HepG2 (cell line): ENCODE measurements at regions not wholly inside any gene's neighbourhood (a gene's known extent, or its start where the extent isn't known, plus 50 kb on each side); places are given as distances from the start of the nearest gene placed in this dataset.

Source experiments
- ATAC-seq: fragments of 200-7000 bp; cut with Tn5 transposase; 3 replicates; pipeline ENCODE4 v1.9.1; 2020; ENCODE audit warnings: mild to moderate bottlenecking, moderate library complexity
- BruUV-seq: library from RNA; stranded (reverse); fragments of 400-500 nt; replicated peaks from 2 replicates; lab custom pipeline; 2021; lab: Mats Ljungman, UMichigan
- CTCF ChIA-PET: fragments of 300-600 bp; formaldehyde crosslinking; extraction: SDS; loops from one replicate; lab custom pipeline; 2021; ENCODE audit warnings: low total read pairs, inconsistent platforms, low intra/inter-chr PET ratio; lab: Yijun Ruan, JAX
- POLR2A ChIA-PET: fragments of 350-600 bp; sonication (Branson Sonifier 250); formaldehyde crosslinking; loops from one replicate; lab custom pipeline; 2020; ENCODE audit warnings: antibody characterized with exemption, inconsistent platforms; lab: Yijun Ruan, JAX
- DNase-seq: peaks from one replicate; pipeline ENCODE4 v3.0.0-alpha.2; 2015; ENCODE audit warnings: low spot score
- FAIRE-seq: peaks from 3 replicates; lab custom pipeline; 2011; peaks lifted over from hg19 to GRCh38; lab: Jason Lieb, UNC
- H2AFZ ChIP-seq: one replicate; pipeline ENCODE4 v1.6.1; 2011; ENCODE audit warnings: low read length, inconsistent platforms
- H3K27ac ChIP-seq: fragments of 300-600 bp; 3 replicates; pipeline ENCODE4 v1.8.0; 2011; ENCODE audit warnings: mixed run types, mild to moderate bottlenecking, mixed read lengths, low read length, inconsistent platforms; ENCODE audit not compliant: insufficient read depth; ENCODE audit errors: extremely low read length
- H3K27me3 ChIP-seq, 2 experiments: fragments of 200-600 bp in 1 of 2; 2 replicates in 1 of 2; 3 replicates in 1 of 2; pipeline versions ENCODE4 v1.6.0 to v1.8.0; 2011; ENCODE audit warnings: low read length in 2 of 2, mild to moderate bottlenecking in 2 of 2, moderate library complexity in 2 of 2, inconsistent platforms in 1 of 2; ENCODE audit not compliant: insufficient read depth in 2 of 2, control insufficient read depth in 1 of 2
- H3K36me3 ChIP-seq, 2 experiments: fragments of 200-600 bp in 1 of 2; replicated peaks in 1 of 2; 2 replicates in 1 of 2; 3 replicates in 1 of 2; pipeline versions ENCODE4 v1.5.1 to v1.8.0; 2011; ENCODE audit warnings: low read length in 2 of 2, inconsistent platforms in 1 of 2; ENCODE audit not compliant: insufficient read depth in 2 of 2, control insufficient read depth in 1 of 2
- H3K4me1 ChIP-seq: 2 replicates; pipeline ENCODE4 v1.5.1; 2012; ENCODE audit warnings: low read length, inconsistent platforms; ENCODE audit not compliant: insufficient read depth
- H3K4me2 ChIP-seq: 2 replicates; pipeline ENCODE4 v1.6.0; 2011; ENCODE audit warnings: low read depth, low read length, inconsistent platforms
- H3K4me3 ChIP-seq, 3 experiments: fragments of 200-600 bp in 1 of 3; sonication (generic), shearing (Covaris generic) in 1 of 3; replicated peaks in 1 of 3; 2 replicates each; pipeline ENCODE4 v1.5.1; 2011 to 2016; ENCODE audit warnings: low read length in 3 of 3, inconsistent platforms in 2 of 3, low read depth in 2 of 3, mild to moderate bottlenecking in 2 of 3, control low read depth in 1 of 3, mixed read lengths in 1 of 3; ENCODE audit not compliant: insufficient read depth in 1 of 3
- H3K79me2 ChIP-seq: one replicate; pipeline ENCODE4 v1.6.1; 2011; ENCODE audit warnings: low read length, inconsistent platforms; ENCODE audit not compliant: insufficient read depth
- H3K9ac ChIP-seq: 2 replicates; pipeline ENCODE4 v1.6.0; 2011; ENCODE audit warnings: mild to moderate bottlenecking, low read depth, low read length, inconsistent platforms; ENCODE audit not compliant: insufficient read depth
- H3K9me3 ChIP-seq: 2 replicates; pipeline ENCODE4 v1.5.1; 2012; ENCODE audit warnings: mild to moderate bottlenecking, low read length
- H4K20me1 ChIP-seq: 2 replicates; pipeline ENCODE4 v1.6.0; 2011; ENCODE audit warnings: inconsistent platforms, mild to moderate bottlenecking, low read length, moderate library complexity; ENCODE audit not compliant: insufficient read depth
- KAT8 ChIP-seq: IDR thresholded peaks from 2 replicates; pipeline ENCODE4 v1.6.1; 2016; ENCODE audit warnings: missing genetic modification reagents, missing compliant biosample characterization
- PATZ1 ChIP-seq: sonication (generic); formaldehyde crosslinking; IDR thresholded peaks from 2 replicates; pipeline ENCODE4 v1.4.0; 2020; ENCODE audit warnings: missing genetic modification reagents
- PRDM10 ChIP-seq: sonication (generic); formaldehyde crosslinking; IDR thresholded peaks from 2 replicates; pipeline ENCODE4 v1.4.0; 2020; ENCODE audit warnings: low read depth, missing genetic modification reagents
- WIZ ChIP-seq: sonication (generic); formaldehyde crosslinking; IDR thresholded peaks from 2 replicates; pipeline ENCODE4 v1.5.1; 2020; ENCODE audit warnings: mild to moderate bottlenecking, missing genetic modification reagents
- ZFP1 ChIP-seq: IDR thresholded peaks from 2 replicates; pipeline ENCODE4 v1.6.1; 2016
- ZNF337 ChIP-seq: sonication (generic); formaldehyde crosslinking; IDR thresholded peaks from 2 replicates; pipeline ENCODE4 v1.5.1; 2020; ENCODE audit warnings: missing genetic modification reagents, low read depth, mild to moderate bottlenecking, borderline replicate concordance
- ZNF557 ChIP-seq: sonication (generic); formaldehyde crosslinking; IDR thresholded peaks from 2 replicates; pipeline ENCODE4 v1.4.0; 2020; ENCODE audit warnings: missing genetic modification reagents
- ZNF570 ChIP-seq: sonication (generic); formaldehyde crosslinking; IDR thresholded peaks from 2 replicates; pipeline ENCODE4 v1.4.0; 2020; ENCODE audit warnings: mild to moderate bottlenecking, missing genetic modification reagents, borderline replicate concordance
- ZNF687 ChIP-seq: sonication (generic); formaldehyde crosslinking; IDR thresholded peaks from 2 replicates; pipeline ENCODE4 v1.5.1; 2020; ENCODE audit warnings: mild to moderate bottlenecking, missing genetic modification reagents, moderate library complexity
- WGBS: methylation state at CpG from one replicate; pipeline ENCODE4 v1.1.6; 2017; ENCODE audit warnings: low lambda C conversion rate; 5-methylcytosine and 5-hydroxymethylcytosine counted together
- in situ Hi-C: cut with HindIII; loops from 2 replicates; pipeline ENCODE4 v1.10.0; 2017; ENCODE audit warnings: low pct_unique_long_range_greater_than_20kb; ENCODE audit not compliant: extremely low pct_ligation_motif_present
- intact Hi-C: fragments of 100-400 bp; cut with micrococcal nuclease; formaldehyde crosslinking; loops from one replicate; pipeline ENCODE4 v1.10.0; 2022; ENCODE audit not compliant: unreplicated experiment

- H4K20me1 ChIP-seq: no peaks in the 10 kb centered on the region
- no peak for DNase-seq
- no TSS peak for BruUV-seq
- H3K9me3 ChIP-seq: no peaks in the 10 kb centered on the region
- no peak overlapping the region for H3K27ac ChIP-seq
- no peak overlapping the region for H3K4me3 ChIP-seq
- H3K9ac ChIP-seq: no peak overlapping the region
- no peaks in the 10 kb centered on the region for H3K27me3 ChIP-seq
- no peak for FAIRE-seq
- H3K36me3 ChIP-seq: no peaks in the 10 kb centered on the region; a peak in 1 of 5 replicates
- no peaks in the 10 kb centered on the region for H3K79me2 ChIP-seq
- intact Hi-C loops: no loop called here
- 97% methylated on average over 3 of the region's 3 CpGs for WGBS
- no peak for ATAC-seq
- no peak overlapping the region for H2AFZ ChIP-seq
- no peaks in the 10 kb centered on the region for H3K4me1 ChIP-seq
- in situ Hi-C loops: no loop called here
- CTCF ChIA-PET: no interaction called here
- H3K4me2 ChIP-seq: no peak overlapping the region
- POLR2A ChIA-PET: no interaction called here
- no peak for TF ChIP-seq ZNF557 (CRISPR knock-in tag)
- no peak for TF ChIP-seq PRDM10 (CRISPR knock-in tag)
- no peak for TF ChIP-seq KAT8
- TF ChIP-seq ZNF337 (CRISPR knock-in tag): no peak
- no peak for TF ChIP-seq ZNF570 (CRISPR knock-in tag)
- TF ChIP-seq PATZ1 (CRISPR knock-in tag): no peak
- no peak for TF ChIP-seq ZNF687
- no peak for TF ChIP-seq ZFP1 (CRISPR knock-in tag)
- TF ChIP-seq WIZ (CRISPR knock-in tag): no peak
These were observed 362.2 kb downstream of the SRGAP2C start for GRCh38 chr1:121546830-121547591.
